Mononuclear cell (primary cell): ENCODE measurements at regions not wholly inside any gene's neighbourhood (a gene's known extent, or its start where the extent isn't known, plus 50 kb on each side); places are given as distances from the start of the nearest gene placed in this dataset.
"Not testable (repeated sequence)": the region's sequence is repeated elsewhere in the genome, so short reads cannot be mapped to it uniquely, and the experiment has no call there.

Source experiments
- H3K27me3 ChIP-seq: 2 replicates; pipeline ENCODE4 v1.6.0; 2011; ENCODE audit warnings: low read length, control low read depth; ENCODE audit not compliant: insufficient read depth
- H3K4me1 ChIP-seq: 2 replicates; pipeline ENCODE4 v1.5.1; 2011; ENCODE audit warnings: mild to moderate bottlenecking, low read length, control low read depth; ENCODE audit not compliant: insufficient read depth
- H3K4me3 ChIP-seq: 2 replicates; pipeline ENCODE4 v1.5.1; 2011; ENCODE audit warnings: mild to moderate bottlenecking, low read length, moderate library complexity
- H3K9me3 ChIP-seq: 2 replicates; pipeline ENCODE4 v1.5.1; 2011; ENCODE audit warnings: low read depth, mild to moderate bottlenecking, control low read depth, low read length

DNA sequence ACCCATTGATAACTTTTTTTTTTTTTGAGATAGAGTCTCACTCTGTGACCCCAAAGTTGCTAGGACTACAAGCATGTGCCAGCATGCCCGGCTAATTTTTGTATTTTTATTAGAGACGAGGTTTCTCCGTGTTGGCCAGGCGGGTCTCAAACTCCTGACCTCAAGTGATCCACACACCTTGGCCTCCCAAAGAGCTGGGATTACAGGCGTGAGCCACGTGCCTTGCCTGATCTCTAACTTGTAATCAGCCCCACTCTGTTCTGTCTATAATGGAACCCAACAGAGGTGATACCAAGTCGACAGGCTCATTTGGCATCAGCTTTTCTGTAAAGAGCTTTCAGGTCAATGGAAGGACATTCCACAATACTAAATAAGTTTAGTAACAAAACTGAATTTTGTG is 99.4 kb downstream of the HFE start:
- Histone ChIP-seq H3K9me3 (no peaks in the 10 kb centered on the region), H3K4me1 (peaks cover 35% of the 10 kb centered on the region), H3K4me3 (no peak overlapping the region), H3K27me3 (no peaks in the 10 kb centered on the region)

- Histone ChIP-seq H3K4me1 (peaks cover 35% of the 10 kb centered on the region), H3K27me3 (no peaks in the 10 kb centered on the region), H3K4me3 (no peak overlapping the region), H3K9me3 (no peaks in the 10 kb centered on the region)
These were observed 100.1 kb downstream of the HFE start for GRCh38 chr6:26187292-26187691.

DNA sequence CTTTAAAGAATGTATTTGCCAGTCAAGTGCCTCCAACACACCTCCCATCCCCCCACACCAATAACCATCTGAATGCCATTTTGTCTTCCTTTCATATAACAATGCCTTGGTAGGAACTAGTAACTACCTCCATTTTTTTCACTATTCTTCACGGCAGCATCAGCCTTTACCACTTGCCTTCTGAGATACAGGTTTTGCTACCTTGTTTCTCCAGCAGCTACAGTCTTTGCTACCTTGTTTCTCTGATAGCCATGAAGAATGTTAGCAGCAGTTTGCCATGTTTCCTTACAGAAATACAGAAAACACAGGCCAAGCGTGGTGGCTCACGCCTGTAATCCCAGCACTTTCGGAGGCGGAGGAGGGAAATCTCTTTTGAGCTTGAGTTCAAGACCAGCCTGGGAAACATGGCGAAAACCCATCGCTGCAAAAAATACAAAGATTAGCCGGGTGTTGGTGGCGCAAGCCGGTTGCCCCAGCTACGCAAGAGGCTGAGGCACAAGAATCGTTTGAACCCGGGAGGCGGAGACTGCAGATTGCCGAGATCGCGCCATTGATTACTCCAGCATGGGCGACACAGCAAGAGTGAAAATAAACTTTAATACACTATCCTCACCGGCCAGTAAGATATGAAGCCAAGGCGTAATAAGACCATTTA is 100.9 kb downstream of the HFE start:
- no peaks in the 10 kb centered on the region for H3K27me3 ChIP-seq
- peaks cover 32% of the 10 kb centered on the region for H3K4me1 ChIP-seq
- H3K4me3 ChIP-seq = peak overlapping the region; percentile 50
- no peaks in the 10 kb centered on the region for H3K9me3 ChIP-seq

DNA sequence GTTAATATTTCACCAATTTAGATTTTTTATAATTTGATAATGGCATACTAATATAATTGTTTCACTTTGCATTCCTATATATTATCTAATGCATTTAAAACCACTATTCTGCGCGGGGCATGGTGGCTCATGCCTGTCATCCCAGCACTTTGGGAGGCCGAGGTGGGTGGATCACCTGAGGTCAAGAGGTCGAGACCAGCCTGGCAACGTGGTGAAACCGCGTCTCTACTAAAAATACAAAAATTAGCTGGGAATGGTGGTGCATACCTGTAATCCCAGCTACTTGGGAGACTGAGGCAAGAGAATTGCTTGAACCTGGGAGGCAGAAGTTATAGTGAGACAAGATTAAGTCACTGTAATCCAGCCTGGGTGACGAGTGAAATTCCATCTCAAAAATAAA is 104.3 kb downstream of the HFE start:
- H3K27me3 ChIP-seq, H3K9me3 ChIP-seq, H3K4me3 ChIP-seq: not testable (repeated sequence)
- H3K4me1 ChIP-seq = peaks cover 38% of the 10 kb centered on the region

GRCh38 chr6:26193467-26194328 is 106.5 kb downstream of the HFE start:
- peaks cover 32% of the 10 kb centered on the region for H3K4me1 ChIP-seq
- no peak overlapping the region for H3K4me3 ChIP-seq

GRCh38 chr6:26194329-26194701 is 107.1 kb downstream of the HFE start:
- peak overlapping the region; percentile 91 for H3K4me3 ChIP-seq
- H3K9me3 ChIP-seq = no peaks in the 10 kb centered on the region
- H3K4me1 ChIP-seq = peaks cover 25% of the 10 kb centered on the region
- H3K27me3 ChIP-seq = no peaks in the 10 kb centered on the region

More at GRCh38 chr6:26193467-26194328, 106.5 kb downstream of the HFE start:
- Histone ChIP-seq H3K9me3 (no peaks in the 10 kb centered on the region), H3K27me3 (no peaks in the 10 kb centered on the region)

DNA sequence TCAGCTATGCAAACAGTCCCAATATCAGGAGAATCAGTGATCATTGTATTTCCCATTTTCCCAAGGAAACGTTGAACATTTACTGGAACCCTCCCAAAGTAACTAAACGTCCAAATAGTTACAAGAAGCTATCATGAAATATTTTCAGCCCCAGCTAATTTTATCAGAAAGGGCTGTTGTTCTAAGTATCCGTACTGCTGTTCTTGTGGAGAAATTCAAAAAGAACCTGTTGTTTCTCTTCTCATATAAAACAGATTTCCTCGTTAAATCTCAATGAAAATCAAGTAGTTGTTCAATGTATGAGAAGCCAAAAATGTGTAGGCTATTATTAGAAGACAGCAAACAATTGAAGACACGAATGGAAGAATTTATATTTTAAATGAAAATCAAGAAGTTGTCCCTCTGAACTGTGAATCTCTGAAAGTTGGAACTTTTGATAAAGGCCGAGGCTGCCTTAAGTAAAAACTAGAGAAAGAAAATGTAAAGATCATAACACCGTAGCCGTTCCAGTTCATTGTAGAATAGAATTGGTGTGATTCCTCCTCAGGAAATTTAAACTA is 107.7 kb downstream of the HFE start:
- Histone ChIP-seq H3K4me3 (peak overlapping the region; percentile 91), H3K9me3 (no peaks in the 10 kb centered on the region), H3K27me3 (no peaks in the 10 kb centered on the region), H3K4me1 (peaks cover 27% of the 10 kb centered on the region)

DNA sequence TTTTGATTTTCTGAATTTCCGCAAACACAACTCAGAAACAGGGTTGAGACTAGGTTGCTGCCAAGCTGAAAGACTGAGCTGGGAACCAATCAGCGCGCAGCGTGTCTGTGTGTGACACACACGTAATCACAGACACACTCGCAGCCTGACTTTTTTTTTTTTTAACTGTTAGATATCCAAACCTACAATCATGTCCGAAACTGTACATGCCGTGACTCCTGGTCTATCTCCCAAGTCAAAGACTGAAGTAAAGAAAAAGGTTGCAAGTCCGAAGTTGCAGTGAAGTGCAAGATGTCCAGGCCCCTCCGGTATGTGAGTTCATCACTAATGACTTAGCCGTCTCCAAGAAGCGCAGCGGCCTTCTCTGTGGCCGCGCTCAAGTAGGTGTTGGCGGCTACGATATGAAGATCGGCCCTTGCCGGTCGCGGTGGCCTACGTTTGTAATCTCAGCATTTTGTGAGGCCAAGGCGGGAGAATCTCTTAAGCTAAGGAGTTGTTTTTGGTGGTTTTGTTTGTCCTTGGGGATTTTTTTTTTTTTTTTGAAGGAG is 108.2 kb downstream of the HFE start:
- peaks cover 33% of the 10 kb centered on the region for H3K4me1 ChIP-seq
- no peaks in the 10 kb centered on the region for H3K27me3 ChIP-seq
- H3K9me3 ChIP-seq = no peaks in the 10 kb centered on the region
- peak overlapping the region; percentile 91 for H3K4me3 ChIP-seq

- Histone ChIP-seq H3K9me3 (no peaks in the 10 kb centered on the region), H3K4me3 (peak overlapping the region; percentile 91), H3K27me3 (no peaks in the 10 kb centered on the region), H3K4me1 (peaks cover 37% of the 10 kb centered on the region)
These were observed 109.0 kb downstream of the HFE start for GRCh38 chr6:26195924-26196845.

GRCh38 chr6:26196846-26197635 is 109.8 kb downstream of the HFE start:
- Histone ChIP-seq H3K4me1 (peaks cover 38% of the 10 kb centered on the region), H3K4me3 (peak overlapping the region; percentile 91), H3K9me3 (no peaks in the 10 kb centered on the region), H3K27me3 (no peaks in the 10 kb centered on the region)

- H3K4me3 ChIP-seq = peak overlapping the region; percentile 91
- H3K4me1 ChIP-seq = peaks cover 38% of the 10 kb centered on the region
- H3K27me3 ChIP-seq = no peaks in the 10 kb centered on the region
- no peaks in the 10 kb centered on the region for H3K9me3 ChIP-seq
These were observed 110.4 kb downstream of the HFE start for GRCh38 chr6:26197636-26197932.

- H3K4me3 ChIP-seq = peak overlapping the region; percentile 91
- no peaks in the 10 kb centered on the region for H3K27me3 ChIP-seq
- H3K9me3 ChIP-seq = no peaks in the 10 kb centered on the region
- peaks cover 39% of the 10 kb centered on the region for H3K4me1 ChIP-seq
These were observed 110.9 kb downstream of the HFE start for GRCh38 chr6:26197933-26198721.

GRCh38 chr6:26198722-26199056 is 111.5 kb downstream of the HFE start:
- Histone ChIP-seq H3K9me3 (no peaks in the 10 kb centered on the region), H3K4me1 (peaks cover 43% of the 10 kb centered on the region), H3K27me3 (no peaks in the 10 kb centered on the region), H3K4me3 (peak overlapping the region; percentile 91)
